Activated naive CD4-positive, alpha-beta T cell (primary cell): ENCODE measurements at regions not wholly inside any gene's neighbourhood (a gene's known extent, or its start where the extent isn't known, plus 50 kb on each side); places are given as distances from the start of the nearest gene placed in this dataset.
"Not testable (repeated sequence)": the region's sequence is repeated elsewhere in the genome, so short reads cannot be mapped to it uniquely, and the experiment has no call there.

Source experiments
- DNase-seq, 4 experiments: peaks; one replicate each; lab custom pipeline; 2025; lab: John Stamatoyannopoulos, UW

DNA sequence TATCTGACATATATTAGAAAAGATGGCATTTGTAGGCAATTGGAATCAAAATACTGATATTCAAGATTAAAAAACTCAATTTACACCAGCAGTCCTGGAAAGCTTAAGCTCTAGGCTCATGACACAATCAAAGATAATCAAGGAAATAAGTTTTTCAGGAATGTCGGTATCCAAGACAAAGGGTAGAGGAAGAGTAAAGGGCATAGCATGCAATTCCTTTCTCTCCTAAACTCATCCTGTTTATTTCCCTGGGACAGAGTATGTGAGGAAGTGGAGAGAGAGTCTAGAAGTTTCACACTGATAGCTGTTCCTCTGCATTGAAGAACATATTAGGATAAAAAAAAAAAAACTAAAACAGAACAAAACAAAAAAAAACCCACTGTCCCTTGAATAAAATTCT is 2452.1 kb downstream of the PCDH9 start:
- no peak for DNase-seq

DNA sequence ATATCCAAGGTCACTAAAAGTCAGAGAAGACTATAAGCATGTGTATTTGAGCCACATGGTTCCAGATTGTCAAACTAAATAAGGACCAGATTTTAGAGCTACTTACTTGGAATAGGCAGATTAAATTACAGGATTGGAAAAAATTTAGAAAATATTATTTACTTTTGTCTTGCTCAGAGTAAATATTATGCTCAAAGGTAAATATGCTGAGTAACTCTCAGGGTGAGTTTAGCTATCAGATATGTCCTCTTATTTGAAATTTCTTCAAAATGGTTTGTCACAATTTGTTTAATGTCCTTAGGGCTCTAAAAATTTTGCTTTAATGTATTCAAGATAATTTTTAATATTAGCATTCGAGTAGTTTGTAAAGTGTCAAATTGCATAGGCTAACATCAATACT is 2455.2 kb downstream of the PCDH9 start:
- DNase-seq = no peak

DNA sequence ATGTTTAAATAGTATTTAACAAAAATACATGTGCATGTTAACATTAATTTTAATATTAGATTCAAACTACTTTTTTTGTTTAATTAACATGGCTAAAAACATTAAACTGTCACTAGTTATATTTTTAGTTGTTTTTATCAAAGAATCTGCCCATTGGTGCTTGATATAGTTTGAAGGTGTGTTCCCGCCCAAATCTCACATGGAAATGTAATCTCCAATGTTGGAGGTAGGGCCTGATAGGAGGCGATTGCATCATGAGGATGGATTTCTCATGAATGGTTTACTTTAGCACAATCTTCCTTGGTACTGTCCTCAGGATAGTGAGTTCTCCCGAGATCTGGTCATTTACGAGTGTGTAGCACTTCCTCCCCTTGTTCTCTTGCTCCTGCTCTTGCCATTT is 2459.4 kb downstream of the PCDH9 start:
- DNase-seq = no peak

DNA sequence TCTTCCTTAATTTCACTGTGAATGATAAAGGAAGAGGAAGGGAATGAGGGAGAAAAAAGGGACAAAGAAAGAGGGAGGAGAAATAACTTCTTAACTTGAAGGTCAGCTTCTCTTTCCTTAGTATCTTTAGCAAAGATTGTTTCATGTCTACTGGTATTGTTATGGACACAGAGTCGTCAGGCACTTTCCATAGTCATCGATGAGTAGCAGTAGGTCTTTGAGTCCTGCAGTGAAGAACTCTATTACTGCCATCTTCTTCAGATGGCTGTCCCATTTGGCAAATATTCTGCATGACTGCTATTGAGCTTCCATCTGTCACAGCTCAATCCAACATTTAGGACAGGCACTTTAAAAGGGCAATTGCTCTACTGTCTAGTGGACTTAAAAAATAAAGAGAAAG is 2463.1 kb downstream of the PCDH9 start:
- no peak for DNase-seq

DNA sequence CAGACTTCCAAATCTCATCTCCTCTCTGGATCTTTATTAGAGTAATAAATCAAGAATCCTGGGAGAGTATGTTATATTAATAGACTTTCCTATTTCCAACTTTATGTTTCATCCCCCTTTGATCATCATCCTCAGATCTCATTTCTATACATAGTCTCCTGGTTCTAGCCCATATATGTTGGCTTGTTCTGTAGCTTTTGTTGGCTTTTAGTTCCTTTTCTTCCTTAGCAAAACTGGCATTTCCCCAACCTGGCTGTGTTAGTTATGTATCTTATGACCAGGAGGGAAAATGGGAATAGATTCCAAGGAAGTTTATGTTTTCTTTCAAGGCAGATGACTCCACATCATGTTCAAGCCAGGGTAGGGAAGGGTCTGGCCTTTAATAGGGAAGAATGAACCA is 2464.5 kb downstream of the PCDH9 start:
- DNase-seq = no peak

DNA sequence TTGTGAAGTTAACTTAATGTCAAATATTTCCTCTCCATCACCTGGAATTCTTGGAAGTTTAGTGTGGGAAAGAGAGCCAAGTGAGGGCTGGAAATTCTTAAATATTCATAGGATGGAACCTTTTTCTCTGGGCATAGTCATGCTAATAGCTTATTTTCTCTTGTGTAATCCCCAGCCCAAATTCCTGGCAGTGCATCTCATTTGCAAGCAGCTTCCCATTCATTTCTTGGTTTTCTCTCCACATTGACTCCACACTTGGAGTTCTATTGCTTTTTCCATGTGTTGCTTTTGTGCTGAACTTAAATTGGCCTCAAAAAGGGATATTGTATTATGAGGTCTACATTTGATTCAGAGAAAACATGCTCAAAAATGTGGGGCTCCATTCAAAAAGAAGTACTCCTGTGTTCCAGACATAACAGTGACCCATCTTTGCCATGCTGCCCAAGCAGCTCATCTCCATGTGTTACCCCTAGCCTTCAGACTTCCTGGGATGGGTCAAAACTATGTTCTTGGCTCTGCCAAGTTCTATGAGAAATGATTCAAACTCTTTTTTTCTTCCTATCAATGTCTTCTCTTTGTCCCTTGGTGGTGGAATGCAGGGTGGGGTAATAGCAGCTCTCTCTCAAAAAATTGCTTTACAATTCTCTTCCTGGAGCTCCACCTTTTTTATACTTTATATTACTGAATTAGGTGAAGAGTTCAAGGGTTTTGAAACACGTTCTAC is 2471.5 kb downstream of the PCDH9 start:
- no peak for DNase-seq

DNA sequence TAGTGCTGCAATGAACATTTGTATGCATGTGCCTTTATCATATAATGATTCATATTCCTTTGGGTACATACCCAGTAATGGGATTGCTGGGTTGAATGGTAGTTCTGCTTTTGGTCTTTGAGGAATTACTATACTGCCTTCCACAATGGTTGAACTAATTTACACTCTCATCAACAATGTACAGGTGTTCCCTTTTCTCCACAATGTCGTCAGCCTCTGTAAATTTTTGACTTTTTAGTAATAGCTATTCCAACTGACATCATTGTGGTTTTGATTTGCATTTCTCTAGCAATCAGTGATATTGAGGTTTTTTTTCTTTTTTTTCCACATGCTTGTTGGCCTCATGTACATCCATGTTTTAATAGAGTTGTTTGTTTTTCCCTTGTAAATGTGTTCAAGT is 2473.5 kb downstream of the PCDH9 start:
- DNase-seq = no peak

DNA sequence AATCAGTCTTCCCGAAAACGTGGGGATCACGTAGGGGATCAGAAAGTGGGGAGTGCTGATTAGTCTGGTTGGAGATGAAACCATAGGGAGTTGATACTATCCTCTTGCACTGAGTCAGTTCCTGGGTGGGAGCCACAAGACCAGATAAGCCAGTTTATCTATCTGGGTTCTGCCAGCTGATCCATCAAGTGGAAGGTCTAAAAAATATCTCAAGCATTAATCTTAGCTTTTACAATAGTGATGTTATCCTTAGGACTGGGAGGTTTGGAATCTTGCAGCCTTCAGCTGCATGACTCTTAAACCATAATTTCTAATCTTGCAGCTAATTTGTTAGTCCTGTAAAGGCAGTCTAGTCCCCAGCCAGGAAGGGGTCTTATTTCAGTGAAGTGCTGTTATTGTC is 2474.2 kb downstream of the PCDH9 start:
- no peak for DNase-seq

DNA sequence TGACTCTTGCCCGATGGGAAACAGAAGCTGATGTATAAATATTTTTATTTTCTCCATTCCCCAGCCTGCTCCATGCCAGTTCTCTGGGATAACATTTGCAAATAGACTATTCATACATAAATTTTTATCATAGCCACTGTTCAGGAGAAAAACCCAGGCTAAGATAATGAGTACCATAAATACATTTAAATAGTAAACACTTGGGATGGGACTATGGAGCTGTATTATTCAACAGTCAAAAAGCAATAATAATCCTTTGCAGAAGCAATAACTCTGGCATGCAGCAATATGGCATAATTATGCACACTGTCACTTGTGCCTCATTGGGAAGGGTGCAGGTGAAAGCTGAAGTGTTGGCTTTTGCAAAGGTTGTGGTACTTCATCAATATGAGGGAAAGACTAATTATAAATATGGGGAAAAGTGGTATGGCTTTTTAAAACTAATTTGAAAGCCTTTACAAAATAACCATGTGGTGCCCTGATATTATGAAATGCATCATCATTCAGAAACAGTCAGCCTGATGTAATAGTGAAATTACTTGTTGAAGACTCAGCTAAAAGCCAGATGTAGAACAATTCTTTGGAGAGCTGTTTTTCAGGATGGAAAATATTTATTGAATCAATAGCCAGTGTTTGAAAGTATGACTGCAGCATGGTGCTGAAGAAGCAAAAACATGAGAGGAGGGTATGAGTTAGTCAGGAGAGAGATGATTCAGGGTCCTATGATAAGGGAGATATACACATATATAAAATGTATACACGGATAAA is 2476.7 kb downstream of the PCDH9 start:
- no peak for DNase-seq

DNA sequence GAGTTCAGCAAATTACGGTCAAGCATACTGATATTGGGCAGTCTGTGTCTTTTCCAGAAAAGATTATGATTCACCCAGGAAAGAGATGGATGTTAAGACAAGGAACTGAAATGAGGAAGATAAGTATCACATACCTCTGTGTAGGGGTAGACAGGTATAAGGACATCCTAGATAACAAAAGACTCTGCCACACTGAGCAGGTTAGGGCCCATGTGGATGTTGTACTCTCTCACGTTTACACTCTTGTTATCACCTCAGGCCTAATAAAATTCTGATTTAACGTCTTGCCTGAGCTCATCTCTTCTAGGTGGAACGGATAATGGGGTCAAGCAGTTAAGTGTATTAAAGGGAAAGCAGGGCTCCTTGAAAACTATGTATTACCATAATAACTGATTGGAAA is 2480.8 kb downstream of the PCDH9 start:
- no peak for DNase-seq

DNA sequence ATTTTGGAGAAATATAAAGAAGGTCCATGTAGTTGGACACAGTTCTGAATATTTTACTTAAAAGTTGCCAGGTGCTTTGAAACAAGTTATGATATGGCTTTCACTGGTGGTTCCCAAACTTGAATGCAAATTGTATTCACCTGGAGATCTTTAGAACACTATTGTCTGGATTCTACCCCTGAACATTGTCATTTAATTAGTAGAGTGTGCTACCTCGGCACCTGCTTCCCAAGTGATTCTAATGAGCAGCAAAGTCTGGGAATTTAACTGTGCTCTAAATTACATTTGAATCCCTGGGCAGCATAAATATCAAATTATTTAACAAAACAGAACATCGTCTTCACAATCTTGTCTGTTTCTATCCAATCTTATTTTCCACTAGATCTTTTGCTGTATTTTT is 2483.3 kb downstream of the PCDH9 start:
- no peak for DNase-seq

DNA sequence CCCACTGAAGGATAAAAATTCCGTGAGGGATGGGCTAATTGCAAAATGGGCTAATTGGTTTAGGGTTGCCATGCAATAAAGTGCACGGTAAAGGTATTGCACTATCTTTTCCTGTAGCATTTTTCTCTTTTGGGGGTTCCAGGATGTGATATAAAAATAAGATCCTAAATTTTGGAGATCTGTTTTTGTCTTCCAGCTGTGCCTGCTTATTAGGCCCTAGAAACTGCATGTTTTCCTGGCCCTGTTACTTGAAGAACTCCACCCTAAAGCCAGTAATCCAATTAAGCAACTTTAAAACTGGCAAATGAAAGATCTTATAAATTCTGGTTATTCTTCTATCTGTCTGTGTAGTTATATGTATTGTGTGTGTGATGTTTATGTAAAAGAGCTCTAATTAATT is 2489.6 kb downstream of the PCDH9 start:
- no peak for DNase-seq

DNA sequence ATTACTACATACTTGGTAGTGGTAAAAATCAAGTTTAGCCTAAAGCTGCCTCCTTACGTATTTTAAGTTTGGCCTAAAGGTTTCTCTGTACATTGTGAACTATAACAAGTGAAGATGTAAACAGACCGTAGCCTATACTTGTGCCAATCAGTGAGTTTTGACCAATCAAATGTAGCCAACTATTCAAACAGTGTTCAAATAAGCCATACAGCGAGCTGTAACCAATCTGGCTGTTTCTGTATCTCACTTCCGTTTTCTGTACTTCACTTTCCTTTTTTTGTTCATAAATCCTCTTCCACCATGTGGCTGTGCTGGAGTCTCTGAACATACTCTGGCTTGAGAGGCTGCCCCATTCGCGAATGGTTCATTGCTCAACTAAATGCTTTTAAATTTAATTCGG is 2504.6 kb downstream of the PCDH9 start:
- no peak for DNase-seq

DNA sequence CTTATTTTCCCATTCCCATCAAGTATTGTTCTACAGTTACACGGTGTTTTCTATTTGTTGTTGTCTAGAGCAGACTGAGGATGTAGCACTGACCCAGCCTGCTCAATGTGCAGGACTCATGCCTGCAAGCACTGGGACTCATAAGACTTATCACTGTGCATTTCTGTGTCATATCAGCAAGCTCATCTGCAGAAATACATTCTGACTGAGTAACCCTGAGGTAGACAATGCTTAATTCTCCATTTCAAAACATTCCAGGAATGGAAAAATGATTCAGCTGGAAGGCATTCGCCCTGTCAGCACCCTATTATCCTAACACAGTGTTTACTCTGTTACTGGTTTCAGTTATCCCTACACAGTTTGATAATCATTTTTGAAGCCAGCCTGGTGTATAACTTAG is 2506.4 kb downstream of the PCDH9 start:
- no peak for DNase-seq

DNA sequence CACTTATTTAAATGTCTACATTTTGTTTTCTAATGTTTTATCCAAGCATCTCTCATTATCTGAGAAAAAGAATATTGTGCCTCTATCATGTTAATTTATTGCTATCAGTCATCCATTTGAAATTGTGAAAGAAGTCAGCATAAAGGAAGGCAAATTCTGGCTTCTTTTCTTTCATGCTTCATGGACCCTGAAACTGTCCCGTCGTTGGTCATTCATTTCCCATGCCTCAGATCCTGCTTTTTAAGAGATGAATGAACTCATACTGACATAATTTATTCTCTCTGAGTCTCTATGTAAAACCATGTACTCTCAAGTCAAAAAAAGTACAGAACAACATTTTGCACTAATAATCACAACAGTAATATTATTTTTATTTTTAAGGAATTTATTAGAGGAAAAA is 2512.0 kb downstream of the PCDH9 start:
- no peak for DNase-seq

DNA sequence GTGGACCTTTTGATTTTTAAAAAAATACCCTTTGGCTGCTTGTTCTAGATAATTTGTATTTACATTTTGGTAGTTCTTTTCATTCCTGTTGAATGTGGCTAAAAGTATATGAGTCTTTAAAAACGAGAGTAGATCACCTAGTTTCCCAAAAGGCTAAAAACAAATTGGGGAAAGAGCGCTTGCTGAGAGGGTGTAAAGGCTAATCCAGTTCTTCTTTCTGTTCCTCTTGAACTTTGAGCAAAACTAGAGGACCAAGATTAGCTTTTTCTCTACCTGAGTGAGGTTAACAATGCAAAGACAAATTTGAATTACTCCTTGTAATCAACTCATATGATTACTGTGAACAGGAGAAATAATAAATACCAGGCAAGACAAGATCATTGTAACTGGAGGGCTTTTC is 2513.2 kb downstream of the PCDH9 start:
- no peak for DNase-seq

DNA sequence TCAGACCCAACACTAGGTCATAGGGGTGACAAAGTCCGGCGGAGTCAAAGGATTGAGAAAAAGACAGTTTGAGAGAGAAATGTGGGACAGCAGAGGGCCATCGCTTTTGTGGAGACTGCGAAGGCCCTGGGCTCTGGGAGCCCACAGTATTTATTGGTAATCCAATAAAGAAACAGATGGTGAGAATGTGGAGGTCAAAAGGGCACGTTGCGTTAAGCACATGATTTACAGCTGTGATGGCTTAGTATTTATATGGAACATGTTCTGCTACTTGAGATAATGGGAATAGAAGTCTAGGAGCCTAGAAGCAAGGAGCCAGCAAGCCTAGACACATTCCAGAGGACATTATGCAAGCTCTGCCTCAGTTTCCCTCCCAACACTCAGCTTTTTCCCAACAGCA is 2521.1 kb downstream of the PCDH9 start:
- DNase-seq = no peak

DNA sequence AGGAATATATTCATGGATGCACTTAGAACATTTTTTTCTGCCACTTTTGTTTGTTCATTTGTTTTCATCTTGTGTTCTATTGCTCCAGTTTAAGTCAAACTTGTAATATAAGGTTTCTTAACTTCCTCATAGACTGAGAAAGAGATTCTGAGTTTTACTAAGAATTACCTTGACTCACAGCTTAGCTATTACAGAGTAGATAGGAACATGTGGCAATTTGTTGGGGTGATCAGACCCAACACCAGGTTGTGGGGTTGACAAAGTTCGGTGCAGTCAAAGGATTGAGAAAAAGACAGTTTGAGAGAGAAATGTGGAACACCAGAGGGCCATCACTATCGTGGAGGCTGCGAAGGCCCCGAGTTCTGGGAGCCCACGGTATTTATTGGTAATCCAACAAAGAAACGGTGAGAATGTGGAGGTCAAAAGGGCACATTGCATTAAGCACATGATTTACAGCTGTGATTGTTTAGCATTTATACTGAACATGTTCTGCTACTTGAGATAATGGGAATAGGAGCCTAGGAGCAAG is 2526.0 kb downstream of the PCDH9 start:
- no peak for DNase-seq

DNA sequence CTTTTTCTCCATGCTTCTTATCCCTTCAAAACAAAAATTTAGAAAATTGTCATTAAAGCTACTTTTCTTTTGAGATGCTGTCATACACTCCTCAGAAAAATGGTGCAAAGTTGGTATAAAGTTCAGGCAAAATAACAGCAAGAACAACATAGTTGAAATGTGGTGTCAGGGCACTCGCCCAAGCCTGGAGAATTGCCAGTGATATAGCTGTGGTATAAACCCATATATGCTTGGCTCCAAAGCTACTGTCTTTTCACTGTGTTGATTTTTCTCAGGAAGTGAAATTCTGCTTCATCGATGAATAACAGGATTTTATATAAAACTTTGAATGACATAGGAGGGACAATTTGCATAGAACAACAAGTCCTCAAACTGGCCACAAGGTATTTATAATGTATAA is 2532.9 kb downstream of the PCDH9 start:
- no peak for DNase-seq

DNA sequence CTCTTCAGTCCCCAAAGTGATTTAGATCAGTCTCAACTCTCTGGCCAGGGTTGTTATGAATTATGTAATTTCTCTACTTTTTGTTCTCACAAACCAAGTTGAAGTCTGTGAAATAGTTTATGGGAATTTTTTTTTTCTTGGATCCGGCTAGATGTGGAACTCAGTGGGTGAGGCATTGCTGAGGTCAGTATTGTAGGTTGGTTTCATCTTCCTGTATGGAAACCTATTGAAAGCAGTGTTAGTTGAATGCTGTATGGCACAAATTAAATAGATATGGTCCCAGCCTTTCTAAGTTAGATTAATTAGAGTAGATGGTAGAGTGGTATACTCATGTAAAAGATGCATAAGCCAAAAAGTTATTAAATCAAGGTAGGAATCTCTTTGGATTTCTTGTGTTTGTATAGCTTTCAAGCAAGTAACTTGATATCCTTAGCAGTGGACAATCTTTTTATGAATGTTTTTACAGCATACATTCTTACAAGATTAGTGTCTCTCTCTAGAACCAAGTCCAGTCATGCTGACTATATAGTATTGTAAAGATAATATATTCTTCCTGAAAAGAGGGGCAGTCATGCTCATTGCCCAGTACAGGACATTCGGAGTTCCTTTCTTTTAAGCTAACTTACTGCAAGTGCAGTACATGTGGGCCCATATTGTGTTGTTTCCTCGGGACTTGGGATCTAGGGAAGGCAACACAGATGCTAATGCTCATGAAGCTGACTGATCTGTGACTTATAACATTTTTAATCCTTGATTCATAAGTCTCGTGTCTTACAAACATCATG is 2541.1 kb downstream of the PCDH9 start:
- no peak for DNase-seq

DNA sequence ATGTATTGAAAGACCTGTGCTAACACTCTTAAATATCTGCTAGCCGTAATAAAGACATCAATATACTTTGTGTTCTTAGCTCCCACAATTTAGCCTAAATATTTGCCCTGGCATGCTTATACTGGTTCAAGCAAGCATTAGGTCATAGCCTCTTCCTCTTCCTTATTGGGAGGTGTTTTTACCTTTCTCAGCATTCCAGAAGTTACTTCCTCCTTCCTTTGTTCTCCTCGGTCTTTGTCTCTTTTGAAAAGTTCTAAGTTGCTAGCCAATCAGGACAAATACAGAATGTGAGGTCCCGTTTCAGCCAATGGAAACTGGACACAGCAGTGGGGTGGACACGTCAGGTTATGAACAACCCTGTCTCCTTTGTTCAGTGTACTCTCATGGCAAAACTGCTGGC is 2543.6 kb downstream of the PCDH9 start:
- not testable (repeated sequence) for DNase-seq

DNA sequence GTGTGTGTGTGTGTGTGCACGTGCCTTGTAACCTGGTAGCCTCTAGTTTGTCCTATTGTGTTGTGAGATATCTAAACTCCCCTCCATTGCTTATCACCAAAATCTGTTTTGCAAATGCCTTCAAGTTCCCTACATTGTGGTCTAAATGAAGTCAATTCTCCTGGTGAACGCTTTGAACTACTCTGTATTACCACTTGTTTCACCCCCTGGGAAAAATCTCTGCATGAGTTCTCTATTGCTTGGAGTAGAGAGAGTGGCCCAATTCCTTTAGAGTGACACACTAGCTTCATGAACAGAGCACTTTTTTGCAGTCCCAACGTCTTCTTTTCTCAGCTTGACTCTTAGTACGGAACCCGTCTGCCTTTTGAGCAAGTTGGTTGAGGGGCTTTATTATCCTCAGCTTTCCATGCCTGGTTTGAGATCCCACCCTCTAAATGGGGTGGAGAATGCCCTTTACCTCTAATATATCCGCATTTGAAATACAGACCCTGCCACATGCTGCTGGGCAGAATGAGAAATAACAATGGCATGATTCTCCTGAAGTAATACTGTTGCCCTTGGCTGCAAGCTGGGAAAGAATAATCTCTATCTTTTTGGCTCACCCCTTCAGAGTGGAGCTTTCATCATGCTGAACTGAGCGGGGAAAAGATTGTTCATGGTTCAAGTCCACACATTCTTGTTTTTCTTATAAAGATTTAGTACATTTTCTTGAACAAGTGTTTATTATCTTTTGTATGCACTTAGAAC is 2545.3 kb downstream of the PCDH9 start:
- DNase-seq = no peak
